CD4-positive, alpha-beta T cell treated with Interleukin-12 subunit alpha and Interleukin-12 subunit beta, for 1 hour (primary cell): ENCODE measurements at regions not wholly inside any gene's neighbourhood (a gene's known extent, or its start where the extent isn't known, plus 50 kb on each side); places are given as distances from the start of the nearest gene placed in this dataset.

Experiments
- DNase-seq: peaks from one replicate; pipeline ENCODE4 v3.0.0-alpha.2; 2020

DNA sequence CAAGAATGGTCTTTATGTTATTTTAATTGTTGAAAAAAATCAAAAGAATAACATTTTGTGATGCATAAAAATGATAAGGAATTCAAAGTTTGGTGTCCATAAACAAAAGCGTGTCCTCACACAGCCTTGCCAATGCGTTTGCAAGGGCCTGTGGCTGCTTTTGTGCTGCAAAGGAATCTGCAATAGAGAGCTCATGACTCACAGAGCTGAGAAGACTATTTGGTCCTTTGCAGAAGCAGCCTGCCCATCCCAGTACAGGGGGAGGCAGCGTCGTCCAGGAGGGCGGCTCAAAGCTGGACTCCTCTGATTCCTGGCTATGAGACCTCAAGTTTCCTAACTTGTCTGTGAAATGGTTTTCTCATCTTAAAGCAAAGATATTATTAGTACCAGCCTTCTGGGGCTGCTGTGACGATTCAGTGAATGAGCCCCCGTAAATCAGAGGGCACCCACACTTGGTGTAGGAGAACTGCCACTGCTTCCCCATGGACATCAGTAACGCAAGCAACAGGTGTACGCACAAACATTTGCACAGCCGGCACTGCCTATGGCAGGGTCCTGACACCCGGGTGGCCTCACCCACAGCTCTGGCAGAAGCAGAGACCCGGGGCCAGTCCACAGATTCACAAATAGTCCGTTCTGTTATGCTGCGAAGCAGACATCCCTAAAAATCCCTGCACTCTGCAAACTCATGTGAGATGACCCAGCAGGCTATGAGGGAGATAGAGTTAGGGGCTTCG is 70.6 kb upstream of the ASAP2 start:
- DNase-seq, result no peak

DNA sequence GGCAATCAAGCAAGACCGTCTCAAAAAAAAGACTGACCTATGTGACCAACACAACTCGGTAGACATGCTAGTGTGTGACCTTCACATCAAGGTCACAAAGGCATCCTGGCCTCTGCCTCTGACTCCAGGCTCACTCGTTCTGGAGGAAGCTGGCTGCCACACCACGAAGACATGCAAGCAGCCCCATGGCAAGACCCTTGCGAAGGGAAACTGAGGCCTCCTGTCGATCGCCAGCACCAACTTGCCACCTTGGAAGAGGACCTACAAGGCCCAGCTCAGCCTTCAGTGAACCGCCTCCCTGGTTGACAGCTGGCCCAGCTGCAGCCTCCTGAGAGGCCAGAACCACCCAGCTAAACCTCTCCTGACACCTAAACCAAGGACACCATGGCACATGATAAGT is 79.3 kb upstream of the ASAP2 start:
- no peak for DNase-seq

- no peak for DNase-seq
These were observed 80.1 kb upstream of the ASAP2 start for GRCh38 chr2:9126540-9126939.

- DNase-seq, result no peak
These were observed 82.3 kb upstream of the ASAP2 start for GRCh38 chr2:9124231-9124741.

DNA sequence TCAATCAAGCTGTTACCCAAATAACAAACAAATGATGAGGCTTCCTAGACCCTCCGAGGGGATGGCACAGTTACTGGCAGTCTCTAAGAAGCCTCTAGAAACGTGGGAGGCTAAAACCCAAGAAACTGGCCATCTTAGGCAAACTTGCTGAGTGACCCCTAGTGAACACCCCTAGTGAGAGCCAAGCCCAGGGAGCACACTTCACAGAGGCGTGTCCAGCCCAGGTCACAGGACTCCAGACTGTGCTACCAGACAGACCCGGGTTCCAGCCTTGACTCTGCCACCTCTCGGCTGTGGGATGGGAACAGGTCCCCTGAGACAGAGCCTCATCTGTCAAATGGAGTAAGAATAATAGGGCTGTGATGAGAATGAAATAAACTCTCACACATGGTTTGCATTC is 83.5 kb upstream of the ASAP2 start:
- DNase-seq, result no peak

GRCh38 chr2:9122367-9122766 is 84.2 kb upstream of the ASAP2 start:
- no peak for DNase-seq

GRCh38 chr2:9118383-9118960 is 88.1 kb upstream of the ASAP2 start:
- DNase-seq, result no peak

DNA sequence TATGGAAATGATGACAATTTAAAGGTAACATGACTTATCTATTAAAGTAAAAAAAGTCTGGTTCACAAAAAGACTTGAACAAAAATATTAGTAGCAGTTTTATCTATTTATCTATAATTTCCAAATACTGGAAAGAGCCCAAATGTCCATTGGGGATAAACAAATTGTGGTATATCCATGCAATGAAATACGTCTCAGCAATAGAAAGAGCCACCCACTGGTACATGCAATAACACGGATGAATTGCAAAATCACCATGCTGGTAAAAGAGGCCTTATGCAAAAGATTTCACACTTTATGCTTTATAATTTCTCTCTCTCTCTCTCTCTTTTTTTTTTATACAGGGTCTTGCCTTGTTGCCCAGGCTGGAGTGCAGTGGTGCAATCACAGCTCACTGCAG is 91.4 kb upstream of the ASAP2 start:
- no peak for DNase-seq

DNA sequence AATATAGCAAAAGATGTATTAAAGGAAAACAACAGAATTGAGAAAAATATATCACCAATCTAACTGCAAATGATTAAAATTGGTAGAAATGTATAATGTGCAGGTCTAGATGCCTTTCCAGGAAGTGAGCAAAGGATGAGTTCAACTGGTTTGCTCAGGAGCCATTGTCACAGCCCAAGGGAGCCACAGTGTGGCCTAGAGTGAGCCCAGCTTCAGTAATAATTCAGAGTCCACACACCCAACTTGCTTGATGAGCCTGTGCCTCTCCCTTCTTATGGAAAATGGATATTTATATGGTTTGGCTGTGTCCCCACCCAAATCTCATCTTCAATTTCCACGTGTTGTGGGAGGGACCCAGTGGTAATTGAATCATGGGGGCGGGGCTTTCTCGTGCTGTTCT is 92.2 kb upstream of the ASAP2 start:
- no peak for DNase-seq

- no peak for DNase-seq
These were observed 92.7 kb upstream of the ASAP2 start for GRCh38 chr2:9113916-9114315.

DNA sequence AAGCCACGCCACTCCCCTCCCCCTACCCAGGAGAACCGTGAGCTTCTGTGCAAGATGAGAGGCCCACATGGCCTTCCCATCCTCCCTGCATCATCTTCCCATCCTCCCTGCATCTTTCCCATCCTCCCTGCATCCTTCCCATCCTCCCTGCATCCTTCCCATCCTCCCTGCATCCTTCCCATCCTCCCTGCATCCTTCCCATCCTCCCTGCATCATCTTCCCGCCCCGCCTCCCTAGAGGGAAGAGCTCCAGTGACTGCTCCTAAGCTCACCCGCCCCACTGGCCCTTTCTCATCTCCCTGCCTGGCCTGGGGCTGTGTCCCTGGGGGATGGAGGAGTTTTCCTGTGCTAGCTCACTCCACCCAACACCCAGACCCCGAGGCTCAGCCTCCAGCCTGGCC is 93.3 kb upstream of the ASAP2 start:
- DNase-seq, result no peak

GRCh38 chr2:9112079-9112721 is 94.4 kb upstream of the ASAP2 start:
- DNase-seq, result no peak

- DNase-seq, result no peak
These were observed 95.6 kb upstream of the ASAP2 start for GRCh38 chr2:9110893-9111569.

DNA sequence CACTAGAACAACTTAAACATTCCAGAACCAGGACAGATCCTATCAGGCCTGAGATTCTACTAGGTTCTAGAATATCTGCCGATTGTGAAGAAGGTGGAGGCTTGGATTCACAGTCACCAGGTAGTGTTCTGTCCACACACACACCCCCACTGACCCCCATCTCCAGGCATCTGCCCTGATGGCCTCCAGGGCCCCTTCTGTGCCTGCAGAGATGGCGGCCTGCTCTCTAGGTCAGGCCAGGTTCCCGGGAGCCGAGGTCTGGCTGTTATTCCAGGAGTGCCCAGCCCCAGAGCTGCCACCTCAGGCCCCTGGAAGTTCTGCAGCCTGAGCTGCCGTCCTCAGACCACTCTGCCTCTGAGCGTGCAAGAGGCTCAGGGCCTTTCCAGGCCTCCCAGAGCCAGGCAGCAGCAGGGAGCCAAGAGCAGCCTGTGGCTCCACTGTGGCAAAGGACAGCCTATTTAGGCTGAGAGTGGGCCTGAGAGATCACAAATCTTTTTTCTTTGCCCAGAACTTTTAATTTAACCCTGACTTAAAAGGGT is 96.2 kb upstream of the ASAP2 start:
- DNase-seq, result no peak

DNA sequence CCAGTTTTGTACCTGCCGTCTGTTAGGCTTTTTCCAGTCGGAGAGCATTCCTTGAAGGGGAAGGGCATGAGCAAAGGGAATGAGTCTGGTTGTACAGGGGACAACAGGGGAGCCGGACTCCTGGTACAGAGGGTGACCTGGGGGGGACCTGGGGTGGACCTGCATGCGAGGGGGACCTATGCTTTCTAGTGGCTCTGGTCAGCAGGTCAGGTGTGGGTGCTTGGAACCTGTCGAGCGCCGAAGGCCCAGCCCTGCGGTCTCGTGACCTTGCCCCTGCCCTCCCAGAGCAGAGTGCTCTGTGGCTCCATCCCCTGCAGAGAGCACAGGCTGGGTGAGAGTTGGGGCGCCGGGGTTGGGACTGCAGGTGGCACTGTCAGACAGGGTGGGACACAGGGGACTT is 96.7 kb upstream of the ASAP2 start:
- no peak for DNase-seq

DNA sequence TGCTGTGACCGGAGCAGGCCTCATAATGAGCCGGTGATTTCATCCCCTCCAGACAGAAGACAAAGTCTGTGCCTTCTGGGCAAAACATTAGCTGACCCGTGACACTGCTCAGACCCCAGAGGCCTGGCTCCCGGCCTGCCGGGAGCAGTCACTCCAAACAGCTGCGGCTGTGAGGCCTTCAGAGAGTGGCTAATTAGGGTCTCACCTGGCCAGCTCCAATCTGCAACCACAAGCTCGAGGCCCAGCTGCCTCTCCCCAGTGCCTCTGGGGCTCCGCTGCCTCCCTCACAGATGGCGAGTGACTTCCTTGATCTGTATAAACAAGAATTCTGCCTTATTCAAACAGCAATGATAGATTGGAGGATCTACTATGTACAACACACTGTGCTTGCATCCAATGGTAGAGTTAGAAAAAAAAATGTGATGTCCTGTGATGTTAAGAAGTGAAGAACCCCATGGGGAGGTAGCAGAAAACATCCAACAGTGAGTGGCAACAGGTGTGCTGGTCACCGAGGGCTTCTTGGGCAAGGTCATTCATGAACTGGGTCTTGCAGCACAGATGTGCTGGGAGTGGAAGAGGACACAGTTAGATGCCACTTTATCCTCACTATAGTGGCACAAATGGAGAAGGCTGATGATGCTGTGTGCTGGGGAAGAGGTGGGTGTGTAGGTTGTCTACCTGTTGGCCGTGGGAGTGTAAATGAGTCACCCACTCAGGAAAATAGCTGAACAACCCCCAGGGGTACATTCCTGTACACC is 98.2 kb upstream of the ASAP2 start:
- no peak for DNase-seq

DNA sequence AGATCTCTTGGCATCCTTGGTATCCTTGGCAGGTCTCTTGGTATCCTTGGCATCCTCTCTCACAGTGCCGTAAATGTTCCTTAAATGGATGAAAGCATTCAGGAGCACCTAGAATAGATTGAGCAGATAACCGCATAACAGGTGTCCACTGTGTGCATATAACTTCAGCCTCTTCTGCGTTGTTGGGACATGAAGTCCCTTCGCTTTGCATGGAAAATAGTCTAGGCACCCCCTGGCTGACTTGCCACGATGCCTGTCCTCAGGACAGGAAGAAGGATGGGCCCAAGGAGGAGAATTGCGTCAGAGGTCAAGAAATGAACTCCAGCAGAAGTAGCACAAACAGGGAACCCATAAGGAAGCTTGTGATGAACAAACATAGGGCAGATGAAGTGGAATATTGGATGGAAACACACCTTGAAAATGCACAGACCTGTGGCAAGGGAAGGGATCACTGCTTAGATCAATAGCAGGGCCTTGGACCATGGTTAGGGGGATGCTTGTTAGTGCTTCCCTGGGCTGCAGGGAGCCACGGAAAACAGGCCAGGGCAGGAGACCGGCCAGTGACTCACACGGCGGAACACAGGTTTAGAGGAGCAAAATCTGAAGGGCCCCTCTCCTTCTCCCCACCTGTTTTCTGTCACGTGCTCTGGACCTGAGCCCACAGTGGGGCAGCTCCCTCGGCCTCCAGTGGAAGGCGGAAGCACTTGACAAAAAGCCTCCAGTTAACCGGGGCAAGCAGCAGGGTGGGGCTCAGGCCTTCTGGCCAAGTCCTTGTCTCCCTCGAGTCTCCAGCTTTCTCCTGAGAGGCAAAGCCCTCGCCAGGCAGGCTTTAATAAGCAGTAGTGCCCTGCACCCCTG is 99.2 kb upstream of the ASAP2 start:
- DNase-seq, result no peak

- no peak for DNase-seq
These were observed 100.1 kb upstream of the ASAP2 start for GRCh38 chr2:9106338-9107167.

DNA sequence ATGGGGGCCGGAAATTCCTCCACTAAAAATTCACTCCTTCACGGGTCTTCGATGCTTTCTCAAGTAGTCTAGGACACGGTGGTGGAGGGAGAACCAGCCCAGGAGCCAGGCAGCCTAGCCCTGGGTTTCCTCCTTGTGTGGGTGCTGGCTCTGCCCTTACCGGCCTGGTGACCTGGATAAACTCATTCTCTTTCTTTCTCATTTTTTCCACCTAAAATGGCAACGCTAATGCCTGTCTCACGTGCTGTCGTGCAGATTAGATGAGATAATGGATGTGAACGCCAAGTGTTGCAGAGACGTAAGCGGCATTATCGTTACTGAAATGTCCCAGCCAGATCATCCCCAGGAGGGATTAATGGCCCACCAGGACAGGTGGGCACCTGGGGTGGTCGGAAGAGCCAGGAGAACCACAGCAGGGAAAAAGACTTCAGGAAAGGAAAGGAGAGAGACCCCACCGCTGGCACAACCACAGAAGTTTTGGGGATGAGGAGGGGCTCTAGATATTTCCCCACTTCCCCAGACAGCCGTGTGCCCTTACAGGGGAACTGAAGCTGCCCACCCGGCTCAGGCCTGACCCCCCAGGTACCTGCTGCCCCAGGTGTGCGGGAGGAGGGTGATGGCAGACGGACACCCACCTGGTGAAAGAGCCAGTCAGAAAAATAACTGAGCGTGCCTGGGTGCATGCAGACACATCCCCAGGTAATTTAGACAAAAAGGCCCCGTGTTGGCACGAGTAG is 100.8 kb upstream of the ASAP2 start:
- no peak for DNase-seq

GRCh38 chr2:9103663-9104277 is 100.3 kb upstream of the MBOAT2 start:
- no peak for DNase-seq
